Panc1 (cell line): ENCODE measurements at regions not wholly inside any gene's neighbourhood (a gene's known extent, or its start where the extent isn't known, plus 50 kb on each side); places are given as distances from the start of the nearest gene placed in this dataset.

Source experiments
- ATAC-seq: fragments of 200-7000 bp; cut with Tn5 transposase; 2 replicates; pipeline ENCODE4 v1.9.1; 2020; ENCODE audit warnings: mild to moderate bottlenecking, moderate library complexity
- BruUV-seq: library from RNA; stranded (reverse); fragments of 400-500 nt; replicated peaks from 2 replicates; lab custom pipeline; 2021; lab: Mats Ljungman, UMichigan
- CTCF ChIA-PET: fragments of 300-600 bp; sonication (Branson Sonifier 250); formaldehyde crosslinking; loops from one replicate; lab custom pipeline; 2022; ENCODE audit warnings: antibody characterized with exemption; lab: Charles Lee
- POLR2A ChIA-PET: fragments of 300-600 bp; sonication (Branson Sonifier 250); formaldehyde crosslinking; loops from one replicate; lab custom pipeline; 2022; ENCODE audit warnings: antibody characterized with exemption; lab: Charles Lee
- DNase-seq: peaks from one replicate; pipeline ENCODE4 v3.0.0-alpha.2; 2010; ENCODE audit warnings: low read depth, low spot score
- H3K27ac ChIP-seq: 2 replicates; pipeline ENCODE4 v1.5.1; 2011; ENCODE audit warnings: mild to moderate bottlenecking, low read length, inconsistent platforms
- H3K27me3 ChIP-seq: fragments of 200-500 bp; sonication (Bioruptor generic); 2 replicates; pipeline ENCODE4 v1.6.0; 2014; ENCODE audit warnings: low read length, inconsistent platforms; ENCODE audit not compliant: control insufficient read depth, insufficient read depth
- H3K36me3 ChIP-seq: fragments of 200-500 bp; sonication (Bioruptor generic); 2 replicates; pipeline ENCODE4 v1.5.1; 2014; ENCODE audit warnings: inconsistent platforms, mild to moderate bottlenecking, low read length, moderate library complexity; ENCODE audit not compliant: control insufficient read depth, insufficient read depth
- H3K4me1 ChIP-seq: 2 replicates; pipeline ENCODE4 v1.5.1; 2011; ENCODE audit warnings: inconsistent platforms, mild to moderate bottlenecking, low read length, moderate library complexity; ENCODE audit not compliant: control insufficient read depth, insufficient read depth
- H3K4me3 ChIP-seq, 2 experiments: 2 replicates each; pipeline ENCODE4 v1.5.1; 2011 to 2012; ENCODE audit warnings: low read depth in 2 of 2, low read length in 2 of 2, mild to moderate bottlenecking in 2 of 2, inconsistent platforms in 1 of 2, moderate library complexity in 1 of 2
- H3K9me3 ChIP-seq: fragments of 200-500 bp; sonication (Bioruptor generic); 2 replicates; pipeline ENCODE4 v1.5.1; 2014; ENCODE audit warnings: low read depth, mild to moderate bottlenecking, inconsistent platforms, low read length, moderate library complexity; ENCODE audit not compliant: control insufficient read depth, insufficient read depth
- POLR2AphosphoS5 ChIP-seq: IDR thresholded peaks from 2 replicates; pipeline ENCODE4 v1.6.1; 2012; ENCODE audit warnings: mild to moderate bottlenecking, low read depth, low read length, moderate library complexity
- SIN3A ChIP-seq: IDR thresholded peaks from 2 replicates; pipeline ENCODE4 v1.6.1; 2012; ENCODE audit warnings: low read depth, mild to moderate bottlenecking, low read length, moderate library complexity, borderline replicate concordance; ENCODE audit not compliant: insufficient read depth
- TCF7L2 ChIP-seq: IDR thresholded peaks from 2 replicates; pipeline ENCODE4 v1.6.1; 2011; ENCODE audit warnings: mild to moderate bottlenecking, low read depth, low read length, inconsistent platforms
- in situ Hi-C: cut with HindIII; loops from 2 replicates; pipeline ENCODE4 v1.10.0; 2016; ENCODE audit warnings: low sequenced_read_pairs, low pct_unique_long_range_greater_than_20kb
- intact Hi-C: fragments of 100-400 bp; cut with micrococcal nuclease; formaldehyde crosslinking; loops from one replicate; pipeline ENCODE4 v1.10.0; 2022; ENCODE audit not compliant: unreplicated experiment
- TF ChIP-seq, protein P1 (sequence below): fragments of 450-650 bp; IDR thresholded peaks from 2 replicates; pipeline ENCODE4 v1.5.1; 2017; ENCODE audit warnings: mild to moderate bottlenecking
- TF ChIP-seq, protein P2 (sequence below), 2 experiments: IDR thresholded peaks; 2 replicates each; pipeline ENCODE4 v1.6.1; 2011 to 2012; ENCODE audit warnings: low read depth in 2 of 2, control low read depth in 1 of 2, low read length in 1 of 2, mild to moderate bottlenecking in 1 of 2, moderate library complexity in 1 of 2; ENCODE audit not compliant: insufficient read depth in 1 of 2

DNA sequence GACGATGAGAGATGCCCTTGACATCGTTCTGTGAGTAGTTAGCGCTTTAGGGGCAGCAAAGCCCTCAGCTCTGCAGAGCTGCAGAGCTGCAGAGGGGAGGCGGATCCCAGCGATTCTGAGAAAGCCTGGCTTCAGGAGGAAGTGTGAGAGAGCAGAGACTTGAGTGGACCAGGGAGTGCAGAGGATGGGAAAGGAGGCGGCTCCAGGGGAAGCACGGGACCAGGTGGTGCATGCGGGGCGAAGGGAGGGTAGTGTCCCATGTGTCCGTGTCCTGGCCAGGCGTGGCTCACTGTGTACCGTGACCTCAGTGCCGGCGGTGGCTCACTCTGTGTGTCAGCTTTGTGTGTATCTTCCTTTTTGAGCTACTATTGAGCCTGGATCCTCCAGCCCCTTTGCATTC is 250.8 kb upstream of the PITRM1 start:
- Histone ChIP-seq H3K27me3 (no peaks in the 10 kb centered on the region), H3K27ac (no peak overlapping the region), H3K9me3 (no peaks in the 10 kb centered on the region), H3K4me3 (no peak overlapping the region), H3K36me3 (no peaks in the 10 kb centered on the region), H3K4me1 (no peaks in the 10 kb centered on the region)
- DNase-seq (no peak), ATAC-seq (peak; percentile 54; the same call in 1 of the 2 replicates)
- CTCF ChIA-PET = interaction anchor here (0.6 kb wide), 1 partner anchor 136 kb away, joined by 3 read pairs; no protein-coding TSS in a partner anchor
- TF ChIP-seq TCF7L2 = no peak
- TF ChIP-seq POLR2AphosphoS5 = no peak
- TF ChIP-seq SIN3A = no peak
- TF ChIP-seq, protein P1, sequence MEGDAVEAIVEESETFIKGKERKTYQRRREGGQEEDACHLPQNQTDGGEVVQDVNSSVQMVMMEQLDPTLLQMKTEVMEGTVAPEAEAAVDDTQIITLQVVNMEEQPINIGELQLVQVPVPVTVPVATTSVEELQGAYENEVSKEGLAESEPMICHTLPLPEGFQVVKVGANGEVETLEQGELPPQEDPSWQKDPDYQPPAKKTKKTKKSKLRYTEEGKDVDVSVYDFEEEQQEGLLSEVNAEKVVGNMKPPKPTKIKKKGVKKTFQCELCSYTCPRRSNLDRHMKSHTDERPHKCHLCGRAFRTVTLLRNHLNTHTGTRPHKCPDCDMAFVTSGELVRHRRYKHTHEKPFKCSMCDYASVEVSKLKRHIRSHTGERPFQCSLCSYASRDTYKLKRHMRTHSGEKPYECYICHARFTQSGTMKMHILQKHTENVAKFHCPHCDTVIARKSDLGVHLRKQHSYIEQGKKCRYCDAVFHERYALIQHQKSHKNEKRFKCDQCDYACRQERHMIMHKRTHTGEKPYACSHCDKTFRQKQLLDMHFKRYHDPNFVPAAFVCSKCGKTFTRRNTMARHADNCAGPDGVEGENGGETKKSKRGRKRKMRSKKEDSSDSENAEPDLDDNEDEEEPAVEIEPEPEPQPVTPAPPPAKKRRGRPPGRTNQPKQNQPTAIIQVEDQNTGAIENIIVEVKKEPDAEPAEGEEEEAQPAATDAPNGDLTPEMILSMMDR = no peak
- TF ChIP-seq, protein P2, sequence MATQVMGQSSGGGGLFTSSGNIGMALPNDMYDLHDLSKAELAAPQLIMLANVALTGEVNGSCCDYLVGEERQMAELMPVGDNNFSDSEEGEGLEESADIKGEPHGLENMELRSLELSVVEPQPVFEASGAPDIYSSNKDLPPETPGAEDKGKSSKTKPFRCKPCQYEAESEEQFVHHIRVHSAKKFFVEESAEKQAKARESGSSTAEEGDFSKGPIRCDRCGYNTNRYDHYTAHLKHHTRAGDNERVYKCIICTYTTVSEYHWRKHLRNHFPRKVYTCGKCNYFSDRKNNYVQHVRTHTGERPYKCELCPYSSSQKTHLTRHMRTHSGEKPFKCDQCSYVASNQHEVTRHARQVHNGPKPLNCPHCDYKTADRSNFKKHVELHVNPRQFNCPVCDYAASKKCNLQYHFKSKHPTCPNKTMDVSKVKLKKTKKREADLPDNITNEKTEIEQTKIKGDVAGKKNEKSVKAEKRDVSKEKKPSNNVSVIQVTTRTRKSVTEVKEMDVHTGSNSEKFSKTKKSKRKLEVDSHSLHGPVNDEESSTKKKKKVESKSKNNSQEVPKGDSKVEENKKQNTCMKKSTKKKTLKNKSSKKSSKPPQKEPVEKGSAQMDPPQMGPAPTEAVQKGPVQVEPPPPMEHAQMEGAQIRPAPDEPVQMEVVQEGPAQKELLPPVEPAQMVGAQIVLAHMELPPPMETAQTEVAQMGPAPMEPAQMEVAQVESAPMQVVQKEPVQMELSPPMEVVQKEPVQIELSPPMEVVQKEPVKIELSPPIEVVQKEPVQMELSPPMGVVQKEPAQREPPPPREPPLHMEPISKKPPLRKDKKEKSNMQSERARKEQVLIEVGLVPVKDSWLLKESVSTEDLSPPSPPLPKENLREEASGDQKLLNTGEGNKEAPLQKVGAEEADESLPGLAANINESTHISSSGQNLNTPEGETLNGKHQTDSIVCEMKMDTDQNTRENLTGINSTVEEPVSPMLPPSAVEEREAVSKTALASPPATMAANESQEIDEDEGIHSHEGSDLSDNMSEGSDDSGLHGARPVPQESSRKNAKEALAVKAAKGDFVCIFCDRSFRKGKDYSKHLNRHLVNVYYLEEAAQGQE (IDR thresholded peaks at IDR 0.05; ENCODE audit: insufficient read depth in 1 of 2, low read depth in 2 of 2, low read length in 1 of 2) = no peak
- BruUV-seq = no TSS peak
- POLR2A ChIA-PET = no interaction called here
- in situ Hi-C loops (no loop called here), intact Hi-C loops (no loop called here)

DNA sequence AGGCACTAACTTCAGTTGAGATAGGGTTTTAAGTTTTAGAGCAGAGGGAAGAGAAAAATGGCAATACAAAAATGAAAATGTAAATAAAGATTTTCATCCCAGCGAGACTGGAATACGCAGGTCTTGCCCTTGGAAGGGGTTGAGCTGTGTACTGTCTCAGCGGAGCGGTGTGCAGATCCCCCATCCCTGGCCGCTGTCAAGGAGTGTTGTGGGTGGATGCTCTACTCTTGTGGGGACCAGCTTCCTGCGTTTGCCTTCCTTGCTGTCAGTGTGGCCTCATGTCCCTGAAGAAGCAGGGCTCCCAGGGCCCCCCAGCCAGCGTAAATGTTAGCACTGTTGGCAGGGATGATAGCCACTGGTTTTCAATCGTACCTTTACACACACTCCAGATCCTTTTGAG is 249.7 kb upstream of the PITRM1 start:
- BruUV-seq = no TSS peak
- no peaks in the 10 kb centered on the region for H3K36me3 ChIP-seq
- in situ Hi-C loops = no loop called here
- intact Hi-C loops = no loop called here
- ATAC-seq (no peak), DNase-seq (no peak)
- H3K4me1 ChIP-seq = no peaks in the 10 kb centered on the region
- H3K9me3 ChIP-seq = no peaks in the 10 kb centered on the region
- no peaks in the 10 kb centered on the region for H3K27me3 ChIP-seq
- no peak overlapping the region for H3K4me3 ChIP-seq
- H3K27ac ChIP-seq = no peak overlapping the region
- ChIA-PET POLR2A (no interaction called here), CTCF (no interaction called here)
- TF ChIP-seq TCF7L2 (no peak), POLR2AphosphoS5 (no peak), SIN3A (no peak)
- TF ChIP-seq, protein P2 (IDR thresholded peaks at IDR 0.05; ENCODE audit: insufficient read depth in 1 of 2, low read depth in 2 of 2, low read length in 1 of 2) = no peak
- TF ChIP-seq, protein P1 = no peak
